GM12874 (cell line): ENCODE measurements at regions not wholly inside any gene's neighbourhood (a gene's known extent, or its start where the extent isn't known, plus 50 kb on each side); places are given as distances from the start of the nearest gene placed in this dataset.

Experiments used
- TF ChIP-seq, protein P1 (sequence below): IDR thresholded peaks from 2 replicates; pipeline ENCODE4 v1.5.1; 2011; ENCODE audit warnings: low read depth, mild to moderate bottlenecking, control low read depth, low read length, moderate library complexity; ENCODE audit not compliant: insufficient read depth

DNA sequence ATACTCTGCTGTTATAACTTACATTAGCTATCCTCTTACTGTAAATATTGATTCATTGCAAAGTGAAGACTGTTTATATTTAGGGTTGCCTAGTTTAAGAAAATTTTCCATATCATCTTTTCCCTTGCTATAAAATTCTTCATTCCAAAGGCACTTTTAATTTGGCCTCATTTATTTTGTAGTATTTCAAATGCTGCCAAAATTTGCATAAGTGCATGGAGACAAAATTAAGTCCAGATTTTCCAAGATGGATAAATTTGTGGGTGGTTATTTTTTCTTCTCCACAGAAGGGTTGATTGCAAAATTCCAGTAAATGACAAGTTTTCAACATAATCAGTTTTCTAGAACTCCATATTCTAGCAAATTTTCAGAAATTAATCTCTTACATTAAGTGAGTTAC lies 141.5 kb upstream of the MTAP start:
- TF ChIP-seq, protein P1, sequence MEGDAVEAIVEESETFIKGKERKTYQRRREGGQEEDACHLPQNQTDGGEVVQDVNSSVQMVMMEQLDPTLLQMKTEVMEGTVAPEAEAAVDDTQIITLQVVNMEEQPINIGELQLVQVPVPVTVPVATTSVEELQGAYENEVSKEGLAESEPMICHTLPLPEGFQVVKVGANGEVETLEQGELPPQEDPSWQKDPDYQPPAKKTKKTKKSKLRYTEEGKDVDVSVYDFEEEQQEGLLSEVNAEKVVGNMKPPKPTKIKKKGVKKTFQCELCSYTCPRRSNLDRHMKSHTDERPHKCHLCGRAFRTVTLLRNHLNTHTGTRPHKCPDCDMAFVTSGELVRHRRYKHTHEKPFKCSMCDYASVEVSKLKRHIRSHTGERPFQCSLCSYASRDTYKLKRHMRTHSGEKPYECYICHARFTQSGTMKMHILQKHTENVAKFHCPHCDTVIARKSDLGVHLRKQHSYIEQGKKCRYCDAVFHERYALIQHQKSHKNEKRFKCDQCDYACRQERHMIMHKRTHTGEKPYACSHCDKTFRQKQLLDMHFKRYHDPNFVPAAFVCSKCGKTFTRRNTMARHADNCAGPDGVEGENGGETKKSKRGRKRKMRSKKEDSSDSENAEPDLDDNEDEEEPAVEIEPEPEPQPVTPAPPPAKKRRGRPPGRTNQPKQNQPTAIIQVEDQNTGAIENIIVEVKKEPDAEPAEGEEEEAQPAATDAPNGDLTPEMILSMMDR: no peak

- TF ChIP-seq, protein P1: no peak
These were observed 140.8 kb upstream of the MTAP start for GRCh38 chr9:21661626-21662025.

GRCh38 chr9:21668516-21668915 lies 133.9 kb upstream of the MTAP start:
- TF ChIP-seq, protein P1: no peak

- TF ChIP-seq, protein P1: no peak
These were observed 132.7 kb upstream of the MTAP start for GRCh38 chr9:21669701-21670100.

- TF ChIP-seq, protein P1: no peak
These were observed 132.1 kb upstream of the MTAP start for GRCh38 chr9:21670374-21670773.

- TF ChIP-seq, protein P1: no peak
These were observed 130.3 kb upstream of the MTAP start for GRCh38 chr9:21672140-21672539.

DNA sequence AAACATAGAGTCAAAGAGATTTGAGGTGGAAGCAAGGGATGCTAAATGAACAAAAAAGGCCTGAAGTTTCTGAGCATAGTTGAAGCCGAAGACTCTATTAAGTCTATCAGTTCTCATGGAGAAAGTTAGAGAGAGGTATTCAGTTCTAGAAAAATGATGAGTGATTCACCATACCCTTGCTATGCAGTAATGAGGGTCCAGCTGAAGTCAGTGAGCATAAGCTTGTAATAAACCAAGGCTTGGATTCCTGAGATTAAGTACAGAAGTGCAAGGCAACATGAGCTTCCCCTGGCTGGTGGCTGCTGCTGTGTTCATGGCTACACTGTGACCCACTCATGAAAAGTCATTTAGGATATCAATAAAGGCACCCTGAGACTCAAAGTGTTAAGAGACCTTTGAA lies 129.7 kb upstream of the MTAP start:
- TF ChIP-seq, protein P1: no peak

- TF ChIP-seq, protein P1: no peak
These were observed 127.5 kb upstream of the MTAP start for GRCh38 chr9:21674894-21675293.
